Frontal cortex (tissue), 3 donors: ENCODE measurements at regions not wholly inside any gene's neighbourhood (a gene's known extent, or its start where the extent isn't known, plus 50 kb on each side); places are given as distances from the start of the nearest gene placed in this dataset.

Experiments
- DNase-seq, 2 donors: peaks; one replicate each; pipeline ENCODE4 v3.0.0; 2012; ENCODE audit warnings: low spot score in 2 of 2
- FAIRE-seq: peaks from 2 replicates; lab custom pipeline; 2012; peaks lifted over from hg19 to GRCh38; lab: Jason Lieb, UNC
- donor health status: control.
- donor health status: control.
- donor health status: control.

DNA sequence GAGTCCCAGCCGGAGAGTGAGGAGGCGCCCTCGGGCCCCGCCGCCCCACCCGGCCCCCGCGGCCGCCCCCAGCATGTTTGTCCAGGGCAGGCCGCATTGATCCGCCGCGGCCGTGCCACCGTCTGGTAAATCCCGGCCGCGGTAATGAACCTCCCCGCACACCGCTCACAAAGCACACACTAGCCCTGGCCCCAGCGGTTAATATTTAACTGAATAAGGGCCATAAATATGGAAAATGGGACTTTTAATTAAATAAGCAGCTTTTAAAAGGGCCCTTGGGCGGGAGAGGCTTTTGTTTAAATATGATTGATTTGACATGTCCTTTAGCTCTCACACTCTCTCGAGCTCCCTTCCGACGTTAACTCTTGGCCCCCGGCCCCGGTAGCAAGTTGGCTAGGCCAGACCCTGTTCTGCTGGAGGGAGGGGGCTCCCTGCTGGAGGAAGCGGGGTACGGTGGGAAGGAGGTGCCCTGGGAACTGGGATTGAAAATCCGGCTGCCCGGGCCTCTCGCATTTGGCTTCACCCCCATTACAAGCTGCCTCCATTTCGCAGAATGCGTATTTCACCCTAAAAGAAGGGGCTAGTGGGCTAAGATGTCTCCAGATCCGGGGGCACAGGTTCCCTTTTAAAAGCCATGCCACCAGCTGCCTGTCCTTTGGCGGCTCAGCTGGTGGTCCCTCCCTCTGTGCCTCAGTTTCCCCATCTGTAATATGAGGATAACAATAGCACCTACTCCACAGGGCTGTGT lies 199.8 kb downstream of the RBM19 start:
- FAIRE-seq (no peak), DNase-seq (no peak)

DNA sequence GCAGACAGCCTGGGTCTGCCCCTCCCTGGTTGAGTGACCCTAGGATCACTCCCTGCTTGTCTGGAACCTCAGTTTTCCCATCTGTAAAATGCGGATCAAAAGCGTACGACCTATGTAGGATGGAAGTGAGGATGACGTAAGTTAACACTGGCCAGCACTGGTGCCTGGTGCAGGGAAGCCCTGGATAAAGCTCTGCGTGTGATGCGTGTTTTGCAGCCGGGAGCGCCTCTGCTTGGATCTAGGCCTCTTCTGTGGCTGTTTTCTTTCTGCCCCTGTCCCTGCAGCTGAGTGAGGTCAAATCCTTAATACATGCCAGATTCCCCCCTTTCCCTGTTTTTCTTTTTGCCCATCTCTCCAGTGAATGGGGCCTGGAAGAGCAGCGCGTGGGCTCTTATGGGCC lies 201.5 kb downstream of the RBM19 start:
- DNase-seq = no peak
- FAIRE-seq = no peak

DNA sequence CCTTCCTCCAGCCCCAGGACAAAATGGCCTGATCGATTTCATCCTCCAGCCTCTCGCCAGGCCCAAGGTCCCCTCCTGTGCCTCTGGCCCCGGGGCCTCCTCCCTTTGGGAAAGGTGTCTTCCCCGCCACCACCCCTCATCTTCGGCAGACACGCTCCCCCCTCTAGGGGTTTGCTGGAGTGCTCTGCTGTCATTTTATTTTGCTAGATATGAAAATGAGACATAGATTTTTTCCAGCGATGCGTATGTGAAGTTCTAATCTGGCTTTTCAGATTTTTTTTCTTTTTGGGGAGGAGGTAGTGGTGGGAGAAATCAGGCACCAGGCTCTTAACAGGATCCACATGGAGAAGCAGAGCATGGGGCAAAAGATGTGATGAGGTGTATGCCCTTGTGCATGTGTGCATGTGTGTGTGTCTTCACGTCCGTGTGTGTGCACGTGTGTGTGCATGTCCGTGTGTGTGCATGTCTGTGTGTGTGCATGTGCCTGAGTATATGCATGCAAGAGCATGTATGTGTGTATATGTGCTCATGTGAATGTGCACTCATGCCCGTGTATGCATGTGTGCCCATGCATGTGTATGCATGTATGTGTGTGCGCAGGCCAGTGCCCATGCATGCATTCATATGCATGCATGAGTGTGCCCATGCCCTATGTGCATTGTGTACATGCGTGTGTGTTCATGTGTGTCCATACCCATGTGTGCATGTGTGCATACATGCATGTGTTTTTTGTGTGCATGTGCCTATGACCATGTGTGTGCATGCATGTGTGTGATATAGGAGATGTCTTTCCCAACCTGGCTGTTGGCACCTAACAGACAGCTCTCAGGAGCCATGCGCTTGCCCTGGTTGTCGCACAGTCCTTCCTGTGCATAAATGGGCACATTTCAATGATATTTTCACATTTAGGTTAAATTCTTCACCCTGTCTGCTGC lies 203.0 kb downstream of the RBM19 start:
- FAIRE-seq = no peak
- no peak for DNase-seq

DNA sequence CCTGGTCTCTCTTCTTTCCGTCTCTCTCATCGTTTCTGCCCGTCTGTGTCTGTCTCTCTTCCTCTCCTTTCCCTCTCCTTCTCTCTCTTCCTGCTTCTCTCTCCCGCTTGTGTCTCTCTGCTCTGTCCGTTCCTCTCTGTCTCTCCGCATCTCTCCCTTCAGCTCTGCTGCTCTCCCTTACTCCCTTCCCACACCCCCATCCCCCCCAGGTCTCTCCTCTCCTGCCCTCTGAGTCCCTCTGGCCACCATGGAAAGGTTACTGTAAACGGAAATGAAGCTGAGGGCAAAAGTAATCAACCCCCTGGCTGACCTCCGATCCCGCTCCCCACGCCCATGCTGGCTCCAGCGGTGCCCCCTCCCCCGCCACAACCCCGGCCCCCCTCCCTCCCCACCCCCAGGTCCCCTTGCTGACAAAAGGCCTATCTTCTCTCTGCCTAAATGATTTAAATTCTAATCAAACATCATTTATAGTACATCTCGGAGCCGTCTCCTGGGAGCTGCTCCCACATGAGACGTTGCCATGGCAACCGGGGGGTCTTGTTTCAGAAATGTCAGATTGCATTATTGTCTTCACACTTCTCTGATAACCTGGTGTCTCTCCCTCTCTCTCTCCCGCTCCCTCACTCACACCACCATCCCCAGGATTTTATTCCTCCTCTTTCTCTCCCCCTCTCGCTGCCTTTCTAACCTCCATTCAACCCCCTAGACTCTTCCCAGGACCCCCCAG lies 203.8 kb downstream of the RBM19 start:
- DNase-seq (no peak), FAIRE-seq (no peak)

DNA sequence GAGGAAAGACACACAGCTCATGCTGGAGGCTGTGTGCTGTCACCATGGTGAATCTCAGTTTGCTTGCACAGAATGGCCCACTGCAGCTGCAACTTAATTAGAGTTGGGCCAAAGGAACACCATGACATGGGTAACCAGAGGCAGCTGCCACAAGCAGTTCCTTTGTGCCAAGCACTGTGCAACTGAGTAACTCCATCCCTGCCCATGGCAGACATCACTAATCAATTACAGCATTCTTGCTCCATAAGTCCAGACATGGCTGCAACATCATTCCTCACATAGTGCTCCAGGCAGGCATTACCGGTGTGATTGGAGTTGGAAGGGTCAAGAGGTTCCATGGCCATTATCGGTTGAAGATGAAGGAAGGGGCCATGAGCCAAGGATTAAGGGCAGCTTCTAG lies 207.0 kb downstream of the RBM19 start:
- no peak for FAIRE-seq

DNA sequence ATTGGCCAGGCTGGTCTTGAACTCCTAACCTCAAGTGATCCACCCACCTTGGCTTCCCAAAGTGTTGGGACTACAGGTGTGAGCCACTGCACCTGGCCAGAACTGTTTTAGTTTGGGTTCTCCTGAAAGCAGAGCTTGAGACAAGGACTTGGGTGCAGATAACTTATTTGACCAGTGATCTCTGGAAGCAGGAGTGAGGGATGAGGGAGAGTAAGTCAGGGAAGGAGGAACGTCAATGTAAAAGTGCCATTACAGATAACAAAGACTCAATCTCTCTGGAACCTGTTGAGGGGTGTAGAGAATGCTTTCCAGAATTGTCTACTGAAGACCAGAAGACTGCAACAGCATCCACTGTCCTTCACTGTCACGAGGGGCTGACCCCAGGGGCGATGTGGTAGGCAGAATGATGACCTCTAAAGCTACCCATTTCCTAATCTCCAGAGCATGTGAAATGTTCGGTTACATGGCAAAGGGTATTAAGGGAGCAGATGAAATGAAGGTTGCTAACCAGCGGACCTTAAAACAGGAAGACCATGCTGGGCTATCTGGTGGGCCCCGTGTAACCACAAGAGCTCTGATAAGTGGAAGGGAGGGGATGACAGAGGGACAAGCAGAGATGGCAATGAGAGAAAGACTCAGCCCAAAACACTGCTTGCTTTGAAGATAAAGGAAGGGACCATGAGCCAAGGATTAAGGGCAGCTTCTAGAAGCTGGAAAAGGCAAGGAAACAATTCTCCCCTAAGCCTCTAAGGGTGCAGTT lies 207.8 kb downstream of the RBM19 start:
- DNase-seq (no peak), FAIRE-seq (no peak)

More for the DNA sequence above, 207.0 kb downstream of the RBM19 start:
- no peak for DNase-seq

DNA sequence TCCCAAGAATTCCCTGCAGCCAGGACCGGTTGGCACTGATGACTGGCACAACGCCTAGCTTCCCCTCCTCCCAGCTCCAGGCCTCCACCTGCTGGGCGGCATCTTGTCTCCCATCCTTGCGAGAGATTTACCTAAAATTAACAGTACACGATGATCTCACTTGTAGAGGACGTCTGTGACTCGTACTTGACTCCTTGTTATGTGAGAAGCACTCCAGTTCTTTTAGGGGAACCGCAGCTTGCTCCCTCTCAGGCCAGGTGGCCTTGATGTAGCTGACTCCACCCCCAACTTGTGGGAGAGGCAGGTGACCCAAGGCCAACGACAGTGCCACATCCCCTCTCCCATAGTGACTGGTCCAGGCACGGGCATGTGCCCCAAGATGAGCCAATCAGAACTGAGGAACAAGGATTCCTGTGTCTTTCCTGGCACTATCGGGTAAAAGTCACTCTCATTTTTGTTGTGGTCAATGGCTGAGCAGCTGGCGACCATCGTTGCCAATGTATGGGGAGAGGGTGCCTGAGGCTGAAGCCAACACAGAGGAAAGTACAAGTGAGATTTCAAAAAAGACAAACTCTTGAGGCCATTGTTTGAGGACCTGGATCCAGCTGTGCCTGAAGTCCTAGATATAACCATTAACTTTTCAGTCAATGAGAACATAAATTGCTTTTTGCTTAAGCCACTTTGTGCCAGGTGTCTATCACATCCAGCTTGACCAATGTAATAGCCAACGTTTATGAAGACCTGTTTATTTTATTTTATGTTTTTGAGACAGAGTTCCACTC lies 208.7 kb downstream of the RBM19 start:
- FAIRE-seq (no peak), DNase-seq (peak in 1 of 2 donors; percentile 39)

DNA sequence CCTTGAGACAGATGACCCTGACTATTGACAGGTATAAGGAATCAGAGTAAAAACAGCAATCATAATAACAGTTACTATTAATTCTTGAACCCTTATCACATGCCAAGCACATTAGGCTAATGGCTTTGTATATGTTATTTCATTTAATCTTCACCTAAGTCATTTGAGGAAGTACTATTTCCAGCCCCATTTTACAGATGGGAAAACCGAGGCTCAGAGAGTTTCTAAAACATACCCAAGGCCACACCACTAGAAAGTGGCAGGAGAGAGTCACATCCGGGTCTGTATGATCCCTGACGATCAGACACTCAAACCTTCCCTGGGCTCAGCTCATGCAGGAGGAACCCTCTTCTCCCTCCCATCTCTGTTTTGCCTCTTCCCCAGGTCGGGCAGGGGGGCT lies 209.5 kb downstream of the RBM19 start:
- DNase-seq (no peak), FAIRE-seq (no peak)

DNA sequence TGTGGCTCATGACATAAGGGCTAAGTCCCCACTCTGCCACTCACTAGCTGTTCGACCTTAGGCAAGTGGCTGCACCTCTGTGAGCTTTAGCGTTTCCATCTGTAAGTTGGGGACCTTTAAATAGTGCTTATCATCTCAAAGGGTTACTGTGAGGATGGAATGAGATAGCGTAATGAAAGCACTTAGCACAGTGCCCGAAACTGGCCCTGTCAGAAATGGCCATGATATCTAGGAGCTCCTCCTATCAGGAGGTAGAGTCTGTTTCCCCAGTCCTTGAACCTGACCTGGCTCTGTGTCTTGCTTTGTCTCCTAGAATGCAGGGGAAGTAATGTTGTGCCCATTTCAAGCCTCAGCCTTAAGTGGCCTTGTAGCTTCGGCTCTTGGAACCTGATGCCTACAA lies 211.0 kb downstream of the RBM19 start:
- DNase-seq (no peak), FAIRE-seq (no peak)

DNA sequence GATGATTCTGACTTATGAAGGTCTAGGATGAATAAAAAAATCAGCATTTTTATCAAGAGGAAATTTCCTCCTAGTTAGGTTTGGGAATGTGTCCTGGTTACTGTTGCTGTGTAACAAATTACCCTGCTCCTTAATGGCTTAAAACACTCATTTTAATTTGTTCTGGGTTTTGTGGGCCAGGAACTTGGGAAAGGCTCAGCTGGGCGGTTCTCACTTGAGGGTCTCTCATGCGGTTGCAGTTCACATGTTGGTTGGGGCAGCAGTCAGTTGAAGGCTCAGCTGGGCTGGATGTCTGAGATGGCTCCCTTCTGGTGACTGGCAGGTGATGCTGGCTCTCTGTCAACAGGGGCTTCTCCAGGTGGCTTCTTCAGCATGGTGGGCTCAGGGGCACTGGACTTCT lies 214.6 kb downstream of the RBM19 start:
- FAIRE-seq (no peak), DNase-seq (no peak)

DNA sequence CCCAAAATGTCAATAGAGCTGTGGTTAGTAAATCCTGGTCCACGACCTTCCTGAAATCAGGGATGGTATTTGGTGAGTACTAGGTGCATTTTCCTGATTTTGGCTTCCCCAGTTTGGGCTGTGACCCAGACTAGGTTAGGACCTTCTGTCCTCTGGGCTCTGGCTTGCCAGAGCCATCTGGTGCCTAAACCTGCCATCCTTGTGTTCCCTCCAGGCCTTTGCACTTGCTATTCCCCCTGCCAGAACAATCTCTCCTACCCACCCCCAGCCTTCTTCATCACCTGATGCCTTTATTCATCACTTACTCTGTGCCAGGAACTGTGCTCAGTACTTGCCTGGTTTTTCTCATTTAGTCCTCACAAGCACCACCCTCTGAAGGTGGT lies 216.7 kb downstream of the RBM19 start:
- no peak for DNase-seq
- no peak for FAIRE-seq

DNA sequence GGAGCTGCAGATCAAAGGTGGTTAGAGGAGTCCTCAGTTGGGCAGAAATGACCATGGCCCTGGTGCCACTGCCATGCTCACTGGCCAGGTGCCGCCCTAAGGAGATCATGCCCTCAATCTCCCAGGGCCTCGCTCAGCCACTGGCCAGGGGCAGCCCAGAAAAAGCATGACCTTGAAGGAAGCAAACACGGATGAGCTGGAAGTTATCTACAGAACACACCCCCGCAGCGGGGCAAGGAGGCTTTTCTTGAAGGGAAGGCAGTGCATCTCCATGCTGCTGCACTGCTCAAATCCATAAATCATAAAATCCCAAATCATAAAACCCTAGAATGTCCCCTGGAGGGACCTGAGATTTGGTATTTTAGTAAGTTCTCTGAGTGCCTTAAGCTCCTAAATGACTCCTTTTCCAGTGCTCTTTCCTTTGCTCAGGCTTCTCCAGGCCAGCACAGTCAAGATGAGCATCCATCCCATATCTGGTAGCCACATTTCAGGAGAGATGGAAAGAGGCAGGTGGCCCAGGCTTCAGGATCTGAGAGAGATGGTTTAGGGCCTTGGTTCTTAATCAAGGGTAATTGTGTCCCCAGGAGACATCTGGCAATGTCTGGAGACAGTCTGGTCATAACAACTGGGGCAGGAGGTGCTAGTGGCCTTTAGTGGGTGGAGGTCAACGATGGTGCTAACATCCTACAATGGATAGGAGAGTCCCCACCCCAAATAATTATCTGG lies 217.3 kb downstream of the RBM19 start:
- no peak for FAIRE-seq
- no peak for DNase-seq

DNA sequence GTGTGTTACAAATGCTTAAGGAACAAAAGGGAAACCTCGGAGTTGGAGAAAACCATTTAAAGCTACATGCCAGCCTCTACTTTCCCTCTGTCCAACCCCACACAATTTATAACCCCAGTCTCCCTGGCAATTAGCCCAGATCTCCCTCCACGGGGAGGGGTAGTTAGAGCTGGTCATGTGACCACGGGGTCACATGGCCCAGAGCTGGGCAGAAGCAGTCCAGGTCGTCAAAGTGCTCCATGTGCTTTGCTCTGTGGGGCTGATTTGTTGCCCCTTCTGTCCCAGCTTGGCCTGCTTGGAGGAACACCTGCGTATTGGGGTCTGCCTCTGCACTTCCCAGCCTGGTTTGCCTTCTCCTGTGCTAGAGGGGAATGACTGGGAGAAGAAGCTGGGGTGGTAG lies 219.1 kb downstream of the RBM19 start:
- DNase-seq = no peak
- no peak for FAIRE-seq

DNA sequence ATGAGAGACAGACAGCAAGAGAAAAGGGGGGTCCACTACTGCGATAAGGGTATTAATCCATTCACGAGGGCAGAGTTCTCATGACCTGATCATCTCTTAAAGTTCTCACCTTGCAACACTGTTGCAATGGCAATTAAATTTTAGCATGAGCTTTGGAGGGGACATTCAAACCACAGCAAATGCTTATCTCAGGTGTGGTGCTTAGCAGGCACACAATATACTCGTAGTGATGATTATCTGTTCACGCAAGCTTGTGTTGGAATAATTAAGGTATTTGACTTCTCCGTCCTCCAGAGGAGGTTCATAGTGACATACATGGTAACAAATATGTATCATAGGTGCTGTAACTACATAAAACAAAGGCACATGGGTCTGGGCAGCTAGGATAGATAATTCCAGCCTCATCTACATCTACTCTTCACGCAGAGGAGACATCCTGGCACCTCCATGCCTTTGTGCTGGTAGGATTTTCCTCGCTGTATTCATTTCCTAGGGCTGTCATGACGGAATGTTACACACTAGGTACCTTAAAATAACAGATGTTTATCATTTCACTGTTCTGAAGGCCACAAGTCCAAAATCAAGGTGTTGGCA lies 221.2 kb downstream of the RBM19 start:
- DNase-seq (no peak), FAIRE-seq (no peak)

DNA sequence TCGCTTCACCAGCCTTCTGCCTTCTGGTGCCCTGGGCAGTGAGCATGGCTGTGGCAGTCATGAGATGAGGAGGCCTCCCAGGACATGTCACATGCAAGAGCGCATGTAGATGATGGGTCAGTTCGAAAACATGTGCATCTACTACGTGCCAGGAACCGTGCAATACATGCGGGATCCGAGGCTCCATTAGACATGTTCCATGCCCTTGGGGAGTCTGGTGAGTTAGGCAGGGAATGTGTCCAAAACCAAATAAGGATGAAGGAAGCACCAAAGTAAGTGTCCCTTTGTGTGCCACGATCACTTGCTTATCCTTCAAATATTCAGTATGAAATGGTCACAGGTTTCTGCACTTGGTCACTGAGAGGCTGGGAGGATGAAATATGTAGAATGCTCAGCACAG lies 223.3 kb downstream of the RBM19 start:
- FAIRE-seq (no peak), DNase-seq (no peak)

DNA sequence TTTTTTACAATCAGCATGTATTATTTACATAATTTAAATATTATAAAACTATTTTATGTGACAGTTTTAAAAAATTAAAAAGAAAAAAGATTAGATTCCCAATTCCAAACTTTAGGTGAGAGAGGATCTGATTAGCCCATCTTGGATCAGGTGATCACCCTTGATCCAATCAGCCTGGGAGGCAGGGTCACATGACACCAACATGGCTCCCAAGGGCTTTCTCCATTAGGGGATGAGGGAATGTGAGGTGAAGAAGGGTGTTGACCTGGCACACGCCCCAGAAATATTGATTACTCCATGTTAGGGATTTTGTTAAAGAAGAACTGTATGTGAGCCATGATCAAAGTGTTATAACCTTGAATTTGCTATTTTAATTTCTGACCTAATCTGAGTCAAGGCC lies 225.4 kb downstream of the RBM19 start:
- no peak for DNase-seq
- FAIRE-seq = no peak

DNA sequence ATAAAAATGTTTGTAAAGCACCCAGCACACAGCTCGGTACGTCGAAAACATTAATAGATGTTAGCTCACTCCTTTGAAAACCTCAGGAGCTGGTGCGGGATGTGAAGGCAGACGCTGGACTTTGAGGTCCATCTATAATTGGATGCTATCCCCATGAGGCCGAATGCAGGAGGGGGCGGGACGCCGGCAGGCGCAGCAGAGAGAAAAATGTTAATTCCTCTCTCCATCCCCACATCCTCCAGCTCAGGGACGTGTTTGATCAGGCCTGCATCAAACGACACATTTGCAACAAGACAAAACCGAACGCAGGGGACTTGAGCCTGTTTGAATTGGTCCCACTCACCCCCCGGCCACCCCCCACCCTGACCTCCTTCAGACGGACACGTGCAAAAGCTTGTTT lies 231.0 kb downstream of the RBM19 start:
- no peak for DNase-seq
- FAIRE-seq = no peak

DNA sequence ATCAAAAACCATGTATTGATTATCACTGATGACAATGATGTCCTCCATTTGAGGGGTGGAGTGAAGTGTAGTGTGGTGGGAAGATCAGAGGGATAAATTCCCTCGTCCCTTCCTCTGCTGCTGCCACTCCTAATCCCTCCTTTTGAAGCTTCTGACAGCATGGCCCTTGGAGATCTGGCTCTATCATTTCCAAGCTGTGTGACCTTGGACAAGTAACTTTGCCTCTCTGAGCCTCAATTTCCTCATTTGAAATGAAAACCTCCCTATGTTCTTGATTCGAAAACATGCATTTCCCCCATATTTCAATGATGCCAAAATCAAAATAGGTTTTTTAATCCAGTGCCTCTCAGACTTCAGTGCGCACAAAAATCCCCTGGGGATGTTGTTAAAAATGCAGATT lies 231.6 kb downstream of the RBM19 start:
- FAIRE-seq (no peak), DNase-seq (no peak)
